ENCODE measurements at regions not wholly inside any gene's neighbourhood (a gene's known extent, or its start where the extent isn't known, plus 50 kb on each side); places are given as distances from the start of the nearest gene placed in this dataset.

DNA sequence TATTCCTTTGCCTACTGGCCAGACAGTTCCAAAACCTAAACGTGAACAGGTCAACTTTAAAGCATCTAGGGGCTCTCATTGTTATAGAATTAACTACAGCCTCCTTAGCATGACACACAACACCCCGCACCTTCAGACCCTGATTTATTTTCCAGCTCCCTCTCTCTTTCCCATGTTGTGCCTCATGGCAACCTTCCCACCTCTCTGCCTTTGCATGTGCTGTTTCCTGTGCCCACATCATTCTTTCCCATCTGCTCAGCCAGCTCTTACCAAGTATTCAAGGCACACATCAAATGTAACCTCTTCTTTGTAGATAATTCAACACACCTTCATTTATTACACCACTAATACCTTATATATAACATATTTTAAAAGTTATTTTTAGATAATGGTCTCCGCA lies 291.0 kb downstream of the COL12A1 start:
- H4K20me1 ChIP-seq (ENCODE audit: low read depth), result no peaks in the 10 kb centered on the region
- no peaks in the 10 kb centered on the region for H3K79me2 ChIP-seq (ENCODE audit: low read depth)
- no peak overlapping the region for H2AFZ ChIP-seq (replicated peaks)
- TF ChIP-seq EZH2phosphoT487 (IDR thresholded peaks at IDR 0.05) (no peak), CTCF (IDR thresholded peaks at IDR 0.05) (no peak), EZH2 (IDR thresholded peaks at IDR 0.05) (no peak)
- H3K36me3 Mint-ChIP-seq, result no peaks in the 10 kb centered on the region
- no peaks in the 10 kb centered on the region for H3K9me3 ChIP-seq (ENCODE audit: low read depth)
- no peaks in the 10 kb centered on the region for H3K36me3 ChIP-seq
- H3K4me2 ChIP-seq, result no peak overlapping the region
- no peaks in the 10 kb centered on the region for H3F3A ChIP-seq (ENCODE audit: low read depth)
- no peak overlapping the region for H3K27ac Mint-ChIP-seq
- no peak overlapping the region for H3K4me3 Mint-ChIP-seq
- H3K4me1 Mint-ChIP-seq, result no peaks in the 10 kb centered on the region
- no peaks in the 10 kb centered on the region for H3K27me3 ChIP-seq
- H3K9me3 Mint-ChIP-seq, result no peaks in the 10 kb centered on the region
- no peaks in the 10 kb centered on the region for H3K27me3 Mint-ChIP-seq (ENCODE audit: insufficient read depth, low read depth)
- no peak overlapping the region for H3K27ac ChIP-seq
- H3K4me3 ChIP-seq, result no peak overlapping the region
- H3K4me1 ChIP-seq, result no peaks in the 10 kb centered on the region
- H3K9ac ChIP-seq, result no peak overlapping the region
- no peak for DNase-seq (ENCODE audit: low spot score)

DNA sequence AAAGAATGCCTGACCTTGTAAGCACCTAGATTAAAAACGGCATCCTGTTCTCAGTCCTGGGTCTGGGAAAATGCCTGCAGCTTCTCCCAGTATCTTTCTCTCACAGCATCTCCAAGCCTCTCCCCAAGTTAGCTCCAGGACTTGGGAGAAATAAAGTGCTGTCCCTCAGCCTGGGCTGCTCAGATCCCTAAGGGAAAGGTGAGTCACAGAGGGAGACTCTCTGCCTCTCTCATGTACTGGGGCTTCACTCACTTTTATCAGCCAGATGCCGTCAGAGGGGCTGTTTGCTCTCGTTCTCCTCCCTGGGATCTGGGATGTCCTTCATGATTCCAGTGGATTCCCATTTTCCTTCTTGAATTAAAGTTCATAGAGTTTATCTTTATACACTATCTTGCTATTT lies 293.6 kb downstream of the COL12A1 start:
- Histone ChIP-seq H2AFZ (replicated peaks) (no peak overlapping the region), H3K4me2 (no peak overlapping the region), H3K9ac (no peak overlapping the region), H3F3A (ENCODE audit: low read depth) (no peaks in the 10 kb centered on the region), H3K36me3 (no peaks in the 10 kb centered on the region), H4K20me1 (ENCODE audit: low read depth) (no peaks in the 10 kb centered on the region), H3K4me3 (no peak overlapping the region), H3K9me3 (ENCODE audit: low read depth) (no peaks in the 10 kb centered on the region), H3K79me2 (ENCODE audit: low read depth) (no peaks in the 10 kb centered on the region), H3K27ac (no peak overlapping the region), H3K4me1 (no peaks in the 10 kb centered on the region), H3K27me3 (no peaks in the 10 kb centered on the region)
- no peaks in the 10 kb centered on the region for H3K27me3 Mint-ChIP-seq (ENCODE audit: insufficient read depth, low read depth)
- H3K36me3 Mint-ChIP-seq, result no peaks in the 10 kb centered on the region
- H3K4me3 Mint-ChIP-seq, result no peak overlapping the region
- H3K4me1 Mint-ChIP-seq, result no peaks in the 10 kb centered on the region
- TF ChIP-seq CTCF (IDR thresholded peaks at IDR 0.05) (no peak), EZH2 (IDR thresholded peaks at IDR 0.05) (no peak), EZH2phosphoT487 (IDR thresholded peaks at IDR 0.05) (no peak)
- H3K9me3 Mint-ChIP-seq, result no peaks in the 10 kb centered on the region
- H3K27ac Mint-ChIP-seq, result no peak overlapping the region
- peak; percentile 4 for DNase-seq (ENCODE audit: low spot score)

GRCh38 chr6:74902846-74903245 lies 303.0 kb downstream of the COL12A1 start:
- H3K9ac ChIP-seq, result no peak overlapping the region
- Mint-ChIP-seq H3K36me3 (no peaks in the 10 kb centered on the region), H3K27ac (no peak overlapping the region), H3K9me3 (peaks cover 20% of the 10 kb centered on the region), H3K4me3 (no peak overlapping the region), H3K4me1 (no peaks in the 10 kb centered on the region), H3K27me3 (ENCODE audit: insufficient read depth, low read depth) (peaks cover 2% of the 10 kb centered on the region)
- no peaks in the 10 kb centered on the region for H3K36me3 ChIP-seq
- H3K27ac ChIP-seq, result no peak overlapping the region
- H3K4me2 ChIP-seq, result no peak overlapping the region
- H2AFZ ChIP-seq (replicated peaks), result no peak overlapping the region
- H3K27me3 ChIP-seq, result no peaks in the 10 kb centered on the region
- TF ChIP-seq EZH2 (IDR thresholded peaks at IDR 0.05), result no peak
- no peaks in the 10 kb centered on the region for H3F3A ChIP-seq (ENCODE audit: low read depth)
- no peaks in the 10 kb centered on the region for H3K4me1 ChIP-seq
- H4K20me1 ChIP-seq (ENCODE audit: low read depth), result no peaks in the 10 kb centered on the region
- H3K9me3 ChIP-seq (ENCODE audit: low read depth), result no peaks in the 10 kb centered on the region
- no peaks in the 10 kb centered on the region for H3K79me2 ChIP-seq (ENCODE audit: low read depth)
- H3K4me3 ChIP-seq, result no peak overlapping the region
- no peak for DNase-seq (ENCODE audit: low spot score)

DNA sequence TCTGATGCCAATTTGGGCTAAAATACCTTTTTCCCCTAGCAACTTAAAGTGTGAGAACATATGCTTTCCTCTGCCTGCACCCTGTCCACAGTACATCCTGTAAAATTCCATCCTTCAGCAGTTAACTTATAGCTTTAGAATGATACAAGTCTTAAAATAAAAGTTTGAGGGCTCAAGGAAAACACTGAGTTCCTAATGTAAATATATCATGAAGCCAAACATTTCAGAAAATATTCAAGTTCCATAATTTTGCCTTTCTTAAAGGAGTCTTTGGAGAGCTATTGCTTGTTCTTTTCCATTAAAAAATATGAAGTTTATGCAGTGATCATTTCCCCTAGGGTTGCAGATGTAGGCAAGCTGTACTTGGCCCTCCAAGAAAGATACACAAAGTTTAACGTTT lies 303.8 kb downstream of the COL12A1 start:
- no peaks in the 10 kb centered on the region for H4K20me1 ChIP-seq (ENCODE audit: low read depth)
- Mint-ChIP-seq H3K27ac (no peak overlapping the region), H3K4me3 (no peak overlapping the region), H3K4me1 (no peaks in the 10 kb centered on the region), H3K27me3 (ENCODE audit: insufficient read depth, low read depth) (peaks cover 2% of the 10 kb centered on the region), H3K36me3 (no peaks in the 10 kb centered on the region), H3K9me3 (peaks cover 20% of the 10 kb centered on the region)
- no peak overlapping the region for H2AFZ ChIP-seq (replicated peaks)
- no peak overlapping the region for H3K4me3 ChIP-seq
- no peaks in the 10 kb centered on the region for H3K36me3 ChIP-seq
- H3K4me2 ChIP-seq, result no peak overlapping the region
- TF ChIP-seq CTCF (IDR thresholded peaks at IDR 0.05), result no peak
- TF ChIP-seq EZH2 (IDR thresholded peaks at IDR 0.05), result no peak
- TF ChIP-seq EZH2phosphoT487 (IDR thresholded peaks at IDR 0.05), result no peak
- H3F3A ChIP-seq (ENCODE audit: low read depth), result no peaks in the 10 kb centered on the region
- H3K79me2 ChIP-seq (ENCODE audit: low read depth), result no peaks in the 10 kb centered on the region
- DNase-seq (ENCODE audit: low spot score), result no peak
- no peaks in the 10 kb centered on the region for H3K9me3 ChIP-seq (ENCODE audit: low read depth)
- no peak overlapping the region for H3K27ac ChIP-seq
- no peak overlapping the region for H3K9ac ChIP-seq
- no peaks in the 10 kb centered on the region for H3K27me3 ChIP-seq
- H3K4me1 ChIP-seq, result no peaks in the 10 kb centered on the region
